NCI-H2029 (cell line): ENCODE measurements at regions not wholly inside any gene's neighbourhood (a gene's known extent, or its start where the extent isn't known, plus 50 kb on each side); places are given as distances from the start of the nearest gene placed in this dataset.

Experiments used
- DNase-seq: peaks from one replicate; lab custom pipeline; 2025; lab: John Stamatoyannopoulos, UW

GRCh38 chr10:55374060-55374459, 573.0 kb upstream of the PCDH15 start:
- peak; percentile 15 for DNase-seq

DNA sequence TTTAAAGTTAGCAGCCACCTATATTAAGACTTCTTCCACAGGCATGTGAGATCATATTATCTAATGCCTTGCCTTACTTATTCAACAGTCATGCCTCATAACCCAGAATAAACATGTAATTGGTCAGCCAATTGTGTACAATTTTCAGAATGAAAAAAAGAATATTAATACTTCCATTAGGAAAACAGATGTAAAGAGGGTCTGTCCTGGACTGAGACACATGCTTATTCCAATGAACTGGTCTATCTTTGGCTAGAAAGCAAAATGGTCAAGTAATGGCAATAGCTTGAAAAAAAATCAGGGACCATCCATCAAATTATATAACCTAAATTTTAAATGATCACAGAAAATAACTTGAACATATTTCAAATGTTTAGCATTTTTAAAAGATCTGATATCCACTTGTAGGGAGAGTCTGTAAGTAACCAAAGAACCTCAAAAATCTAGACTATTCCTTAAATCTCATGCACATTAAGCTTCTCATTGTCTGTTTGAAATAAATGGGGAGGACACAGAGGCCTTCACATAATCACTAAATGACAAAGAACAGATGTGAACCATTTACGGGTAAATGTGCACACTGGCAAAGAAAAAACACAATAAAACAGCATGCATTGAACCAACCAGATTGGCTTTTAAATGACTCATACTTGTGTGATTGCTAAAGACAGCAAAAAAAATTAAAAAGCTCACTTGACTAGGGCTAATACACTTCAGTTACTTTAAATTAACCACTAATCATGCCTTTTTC, 568.8 kb upstream of the PCDH15 start:
- DNase-seq = no peak

GRCh38 chr10:55368467-55368866, 567.4 kb upstream of the PCDH15 start:
- DNase-seq = no peak

GRCh38 chr10:55367555-55367954, 566.5 kb upstream of the PCDH15 start:
- DNase-seq = no peak

DNA sequence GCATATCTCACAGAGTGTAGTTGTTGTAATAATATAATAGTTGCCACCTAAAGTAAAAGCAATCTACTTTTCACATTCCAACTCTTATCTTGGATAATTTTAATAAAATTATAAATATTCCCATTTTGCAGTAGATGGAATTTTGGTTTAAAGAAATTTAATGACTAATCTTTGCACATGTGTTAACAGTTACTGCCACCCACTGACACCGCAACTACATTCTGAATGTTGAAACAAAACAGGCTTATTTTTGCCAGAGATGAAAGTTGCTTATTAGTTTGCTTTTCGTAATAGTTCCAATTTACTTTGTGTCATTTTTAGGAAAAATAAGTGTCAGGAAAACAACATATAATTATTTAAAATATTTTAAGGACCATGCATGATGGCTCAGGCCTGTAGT, 557.5 kb upstream of the PCDH15 start:
- DNase-seq = no peak

DNA sequence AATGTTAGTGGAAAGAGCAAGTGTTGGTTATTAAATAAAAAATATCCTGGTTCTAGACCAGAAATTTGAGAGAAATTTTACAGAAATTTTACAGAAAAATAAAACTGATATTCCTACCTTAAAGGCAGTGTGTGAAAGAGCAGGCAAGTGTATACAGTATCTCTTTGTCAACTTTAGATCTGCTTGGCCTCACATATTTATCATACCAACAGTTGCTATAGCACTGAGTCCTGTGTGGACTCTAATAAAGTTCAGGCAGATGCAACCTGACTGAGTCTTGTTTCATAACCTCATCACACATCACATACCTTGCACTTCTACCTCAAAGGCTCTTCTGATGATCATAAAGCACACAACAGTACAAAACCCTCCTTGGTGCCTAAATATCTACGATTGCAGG, 552.4 kb upstream of the PCDH15 start:
- DNase-seq = no peak

DNA sequence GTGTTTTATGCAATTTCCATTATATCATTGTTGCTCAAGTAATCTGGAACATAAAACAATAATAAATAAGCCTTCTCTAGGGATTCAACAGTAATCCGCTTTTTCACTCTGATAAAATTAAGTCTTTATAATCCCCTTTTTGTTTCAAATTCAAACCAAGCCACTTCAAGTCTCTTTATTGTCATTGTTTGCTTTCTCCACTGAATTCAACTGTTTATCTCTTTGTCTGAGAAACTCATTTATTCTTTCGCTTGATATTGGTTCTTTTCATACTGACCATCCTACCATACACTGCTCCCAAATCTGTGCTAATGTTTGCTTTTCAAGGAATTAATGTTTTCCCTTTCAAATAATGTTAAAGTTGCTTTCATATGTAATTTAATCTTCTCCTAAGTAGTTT, 550.4 kb upstream of the PCDH15 start:
- DNase-seq = no peak

DNA sequence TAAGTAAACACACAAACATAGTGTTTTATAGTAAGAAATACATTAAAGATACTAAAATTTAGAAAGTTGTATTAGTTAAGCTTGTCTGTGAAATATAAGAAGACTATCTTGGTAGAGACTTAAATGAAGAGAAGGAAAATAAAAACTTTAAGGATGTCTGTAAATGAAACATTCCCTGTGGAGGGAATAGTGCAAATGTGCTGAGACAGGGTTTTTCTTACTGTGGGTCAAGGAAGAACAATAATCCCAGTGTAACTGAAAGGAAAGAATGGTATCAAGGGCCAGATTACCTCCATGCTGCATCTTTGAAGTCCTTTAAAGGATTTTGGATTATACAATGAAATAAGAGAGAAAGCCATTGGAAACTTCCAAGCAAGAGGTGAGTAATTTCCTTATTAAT, 547.5 kb upstream of the PCDH15 start:
- no peak for DNase-seq

GRCh38 chr10:55330486-55330885, 529.5 kb upstream of the PCDH15 start:
- DNase-seq = no peak

DNA sequence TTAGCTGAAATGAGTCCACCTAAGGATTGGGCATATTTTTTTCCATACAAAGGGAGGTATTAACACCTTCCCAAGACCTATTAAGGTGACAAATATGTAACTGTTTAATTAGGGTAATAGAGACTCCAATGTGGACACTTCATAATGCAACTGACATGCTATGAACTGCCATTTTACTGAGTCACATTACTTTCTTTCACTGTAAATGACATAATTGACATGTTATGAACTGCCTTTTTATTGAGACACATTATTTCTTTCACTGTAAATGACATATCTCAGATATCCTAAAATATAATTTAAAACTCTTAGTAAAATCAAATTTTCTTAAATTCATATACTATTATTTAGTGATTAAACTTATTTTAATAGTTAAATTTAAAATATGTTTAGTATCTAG, 528.8 kb upstream of the PCDH15 start:
- DNase-seq = no peak

- no peak for DNase-seq
These were observed 519.2 kb upstream of the PCDH15 start for GRCh38 chr10:55320187-55320700.

DNA sequence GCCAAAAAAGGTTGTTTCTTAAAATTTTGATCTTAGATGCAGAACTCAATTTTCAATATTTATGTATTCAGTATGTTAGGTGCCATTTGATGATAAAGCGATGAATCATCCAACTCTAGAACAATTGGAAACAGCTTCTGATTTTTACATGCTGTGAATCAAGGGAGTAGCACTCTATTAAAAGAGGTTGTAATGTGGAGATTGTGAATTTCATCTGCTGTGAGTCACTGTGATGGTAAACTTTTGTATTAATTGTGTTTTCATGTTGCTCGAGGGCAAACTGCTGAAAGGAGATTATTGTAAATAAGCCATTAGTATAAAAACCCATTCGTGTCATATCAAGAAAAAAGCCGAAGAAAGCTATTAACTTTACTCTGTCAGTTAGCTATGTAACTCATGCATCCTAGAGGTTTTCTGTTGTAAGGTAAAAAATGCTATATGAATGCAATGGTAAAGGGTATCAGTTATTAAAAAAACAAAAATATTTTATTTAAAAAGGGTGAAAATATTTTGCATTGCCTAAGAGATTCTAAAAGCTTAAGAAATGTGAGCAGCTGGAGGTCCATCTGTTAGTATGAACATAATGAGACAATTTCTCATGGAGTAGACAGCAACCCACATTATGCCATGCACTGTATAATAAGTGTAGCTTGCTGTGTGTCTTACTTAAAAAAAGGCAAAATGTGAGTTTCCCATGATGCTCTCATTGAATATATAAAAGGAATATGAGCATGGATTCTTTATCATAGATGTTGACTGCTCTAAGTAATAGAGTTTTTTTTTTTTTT, 511.0 kb upstream of the PCDH15 start:
- no peak for DNase-seq

GRCh38 chr10:55310143-55310542, 509.1 kb upstream of the PCDH15 start:
- no peak for DNase-seq

GRCh38 chr10:55305285-55305684, 504.3 kb upstream of the PCDH15 start:
- no peak for DNase-seq

- DNase-seq = no peak
These were observed 486.3 kb upstream of the PCDH15 start for GRCh38 chr10:55287346-55287745.

DNA sequence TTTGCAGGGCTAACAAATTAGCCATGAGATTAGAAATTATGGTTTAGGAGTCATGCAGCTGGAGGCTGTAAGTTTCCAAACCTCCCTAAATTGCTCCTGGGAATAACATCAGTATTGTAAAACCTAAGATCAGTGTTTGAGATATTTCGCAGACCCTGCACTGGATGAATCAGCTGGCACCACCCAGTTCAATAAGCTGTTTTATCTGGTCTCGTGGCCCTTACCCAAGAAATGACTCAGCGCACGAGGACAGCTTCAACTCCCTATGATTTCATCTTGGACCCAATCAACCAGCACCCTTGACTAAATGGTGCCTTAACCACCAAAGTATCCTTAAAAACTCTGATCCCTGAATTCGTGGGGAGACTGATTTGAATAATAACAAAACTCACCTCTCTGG, 482.0 kb upstream of the PCDH15 start:
- DNase-seq = no peak

GRCh38 chr10:55280696-55281095, 479.7 kb upstream of the PCDH15 start:
- DNase-seq = no peak

DNA sequence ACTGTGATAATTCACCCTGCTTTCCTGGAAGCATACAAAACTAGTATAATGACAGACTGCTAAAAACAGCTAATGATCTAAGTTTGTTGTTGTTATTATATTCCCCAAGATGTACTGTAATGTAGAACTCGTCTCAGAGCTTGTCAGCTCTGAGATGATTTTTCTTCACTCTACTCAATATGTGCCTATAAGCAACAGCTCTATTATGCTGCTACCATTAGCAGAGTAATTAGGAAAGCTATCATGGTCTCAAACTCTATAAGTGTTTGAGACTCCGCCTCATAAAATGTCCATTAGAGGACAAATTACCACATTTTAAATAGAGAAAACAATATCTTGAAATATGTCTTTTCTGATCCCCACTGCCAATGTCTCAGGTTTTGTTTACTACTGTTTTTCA, 476.5 kb upstream of the PCDH15 start:
- DNase-seq = no peak

- DNase-seq = no peak
These were observed 473.3 kb upstream of the PCDH15 start for GRCh38 chr10:55274367-55274766.

- no peak for DNase-seq
These were observed 472.9 kb upstream of the PCDH15 start for GRCh38 chr10:55273946-55274345.

- no peak for DNase-seq
These were observed 471.9 kb upstream of the PCDH15 start for GRCh38 chr10:55272886-55273285.

- DNase-seq = no peak
These were observed 465.8 kb upstream of the PCDH15 start for GRCh38 chr10:55266797-55267196.

DNA sequence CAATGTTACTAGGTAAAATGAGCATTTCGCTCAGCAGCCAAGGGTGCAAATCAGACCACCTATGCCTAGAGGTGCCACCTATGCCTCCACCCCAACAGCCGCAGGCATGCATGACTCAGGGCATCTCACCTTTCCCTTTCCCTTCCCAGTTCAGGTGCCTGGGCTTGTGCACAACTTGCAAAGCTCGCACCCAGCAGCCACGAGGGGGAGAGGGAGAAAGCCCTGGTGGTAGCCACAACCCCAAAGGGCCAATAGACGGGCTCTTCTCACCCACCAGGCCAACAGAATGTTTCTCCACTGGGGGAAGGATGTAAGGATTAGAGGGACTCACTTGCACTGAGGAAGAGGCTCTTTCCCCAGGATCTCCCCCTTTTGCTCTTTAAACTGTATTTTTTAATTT, 462.3 kb upstream of the PCDH15 start:
- no peak for DNase-seq
